SK-N-SH treated with all-trans-retinoic acid at 6 μM for 48 hours (cell line): ENCODE measurements at regions not wholly inside any gene's neighbourhood (a gene's known extent, or its start where the extent isn't known, plus 50 kb on each side); places are given as distances from the start of the nearest gene placed in this dataset.

ENCODE experiments used
- ATAC-seq: fragments of 200-7000 bp; cut with Tn5 transposase; 3 replicates; pipeline ENCODE4 v1.9.1; 2020; ENCODE audit warnings: mild to moderate bottlenecking, moderate library complexity
- ARNTL ChIP-seq: fragments of 450-650 bp; formaldehyde crosslinking; IDR thresholded peaks from 2 replicates; pipeline ENCODE4 v1.5.0; 2020; ENCODE audit warnings: low read depth, mild to moderate bottlenecking, moderate library complexity, borderline replicate concordance
- BACH2 ChIP-seq: fragments of 250-450 bp; sonication (Bioruptor Pico); IDR thresholded peaks from 2 replicates; pipeline ENCODE4 v1.9.0; 2021; ENCODE audit warnings: mild to moderate bottlenecking, borderline replicate concordance
- CREB5 ChIP-seq: fragments of 250-450 bp; sonication (Bioruptor Pico); IDR thresholded peaks from 2 replicates; pipeline ENCODE4 v1.5.1; 2020; ENCODE audit warnings: low read depth, mild to moderate bottlenecking, moderate library complexity
- ESRRG ChIP-seq: fragments of 250-450 bp; sonication (Bioruptor Pico); IDR thresholded peaks from 2 replicates; pipeline ENCODE4 v1.6.1; 2021; ENCODE audit warnings: mild to moderate bottlenecking
- GLIS3 ChIP-seq: fragments of 250-450 bp; sonication (Bioruptor Pico); IDR thresholded peaks from 2 replicates; pipeline ENCODE4 v1.5.0; 2020; ENCODE audit warnings: mild to moderate bottlenecking, moderate library complexity
- OSR1 ChIP-seq: fragments of 250-450 bp; sonication (Bioruptor Pico); IDR thresholded peaks from 2 replicates; pipeline ENCODE4 v1.8.0; 2022; ENCODE audit warnings: moderate library complexity, mild to moderate bottlenecking, inconsistent platforms
- POU6F1 ChIP-seq: fragments of 250-450 bp; sonication (Bioruptor Pico); IDR thresholded peaks from 2 replicates; pipeline ENCODE4 v1.8.0; 2021; ENCODE audit warnings: low read depth, mild to moderate bottlenecking, moderate library complexity, borderline replicate concordance
- PPARA ChIP-seq: fragments of 250-450 bp; sonication (Bioruptor Pico); IDR thresholded peaks from 2 replicates; pipeline ENCODE4 v1.5.0; 2020; ENCODE audit warnings: mild to moderate bottlenecking, borderline replicate concordance
- RARB ChIP-seq: fragments of 250-450 bp; sonication (Bioruptor Pico); IDR thresholded peaks from 2 replicates; pipeline ENCODE4 v1.8.0; 2021; ENCODE audit warnings: mild to moderate bottlenecking, moderate library complexity
- SNAI2 ChIP-seq: fragments of 250-450 bp; sonication (Bioruptor Pico); IDR thresholded peaks from 2 replicates; pipeline ENCODE4 v1.5.0; 2020; ENCODE audit warnings: mild to moderate bottlenecking, moderate library complexity
- TCF4 ChIP-seq: fragments of 250-450 bp; sonication (Bioruptor Pico); IDR thresholded peaks from 2 replicates; pipeline ENCODE4 v1.8.0; 2021; ENCODE audit warnings: mild to moderate bottlenecking, moderate library complexity, borderline replicate concordance
- TOX ChIP-seq: fragments of 250-450 bp; sonication (Bioruptor Pico); IDR thresholded peaks from 2 replicates; pipeline ENCODE4 v1.8.0; 2021; ENCODE audit warnings: mild to moderate bottlenecking, moderate library complexity, borderline replicate concordance
- ZFP3 ChIP-seq: fragments of 250-450 bp; sonication (Bioruptor Pico); IDR thresholded peaks from 2 replicates; pipeline ENCODE4 v1.5.0; 2020; ENCODE audit warnings: mild to moderate bottlenecking, moderate library complexity
- ZFP30 ChIP-seq: fragments of 450-650 bp; formaldehyde crosslinking; IDR thresholded peaks from 2 replicates; pipeline ENCODE4 v1.5.0; 2022; ENCODE audit warnings: mild to moderate bottlenecking, moderate library complexity
- ZNF565 ChIP-seq: fragments of 450-650 bp; formaldehyde crosslinking; conservative IDR thresholded peaks from 2 replicates; pipeline ENCODE4 v1.5.0; 2020; ENCODE audit warnings: low read depth, mild to moderate bottlenecking, moderate library complexity
- ZNF8 ChIP-seq: fragments of 450-650 bp; formaldehyde crosslinking; IDR thresholded peaks from 2 replicates; pipeline ENCODE4 v1.5.0; 2020; ENCODE audit warnings: mild to moderate bottlenecking, moderate library complexity
- TF ChIP-seq, protein P1 (sequence below): fragments of 250-450 bp; sonication (Bioruptor Pico); IDR thresholded peaks from 2 replicates; pipeline ENCODE4 v1.8.0; 2020; ENCODE audit warnings: mild to moderate bottlenecking, moderate library complexity, borderline replicate concordance
- TF ChIP-seq, protein P2 (sequence below): fragments of 250-450 bp; sonication (Bioruptor Pico); IDR thresholded peaks from 2 replicates; pipeline ENCODE4 v1.5.0; 2020; ENCODE audit warnings: mild to moderate bottlenecking, moderate library complexity

DNA sequence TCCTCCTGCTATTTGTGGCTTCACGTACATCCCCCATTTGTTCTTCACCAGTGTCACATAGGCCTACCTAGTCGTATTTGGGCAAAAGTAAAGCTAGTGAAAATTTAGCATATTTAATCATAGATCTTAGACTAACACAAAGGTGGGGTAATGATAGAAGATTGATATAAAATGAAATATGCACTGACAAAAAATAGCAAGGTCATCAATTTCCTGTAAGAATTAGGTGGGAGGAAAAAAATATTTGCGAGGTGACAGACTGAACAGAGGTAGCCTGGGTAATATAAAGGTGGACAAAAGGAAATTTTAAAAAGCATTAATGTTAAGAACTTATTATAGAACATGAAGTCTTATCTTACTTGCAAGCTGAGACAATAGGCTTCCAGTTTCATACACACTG, 239.9 kb downstream of the PCDH10 start:
- ATAC-seq = no peak
- TF ChIP-seq ZNF565 (CRISPR knock-in tag) = no peak
- no peak for TF ChIP-seq TOX
- no peak for TF ChIP-seq BACH2 (CRISPR knock-in tag)
- TF ChIP-seq, protein P1, sequence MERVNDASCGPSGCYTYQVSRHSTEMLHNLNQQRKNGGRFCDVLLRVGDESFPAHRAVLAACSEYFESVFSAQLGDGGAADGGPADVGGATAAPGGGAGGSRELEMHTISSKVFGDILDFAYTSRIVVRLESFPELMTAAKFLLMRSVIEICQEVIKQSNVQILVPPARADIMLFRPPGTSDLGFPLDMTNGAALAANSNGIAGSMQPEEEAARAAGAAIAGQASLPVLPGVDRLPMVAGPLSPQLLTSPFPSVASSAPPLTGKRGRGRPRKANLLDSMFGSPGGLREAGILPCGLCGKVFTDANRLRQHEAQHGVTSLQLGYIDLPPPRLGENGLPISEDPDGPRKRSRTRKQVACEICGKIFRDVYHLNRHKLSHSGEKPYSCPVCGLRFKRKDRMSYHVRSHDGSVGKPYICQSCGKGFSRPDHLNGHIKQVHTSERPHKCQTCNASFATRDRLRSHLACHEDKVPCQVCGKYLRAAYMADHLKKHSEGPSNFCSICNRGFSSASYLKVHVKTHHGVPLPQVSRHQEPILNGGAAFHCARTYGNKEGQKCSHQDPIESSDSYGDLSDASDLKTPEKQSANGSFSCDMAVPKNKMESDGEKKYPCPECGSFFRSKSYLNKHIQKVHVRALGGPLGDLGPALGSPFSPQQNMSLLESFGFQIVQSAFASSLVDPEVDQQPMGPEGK = no peak
- no peak for TF ChIP-seq RARB (CRISPR knock-in tag)
- TF ChIP-seq, protein P2, sequence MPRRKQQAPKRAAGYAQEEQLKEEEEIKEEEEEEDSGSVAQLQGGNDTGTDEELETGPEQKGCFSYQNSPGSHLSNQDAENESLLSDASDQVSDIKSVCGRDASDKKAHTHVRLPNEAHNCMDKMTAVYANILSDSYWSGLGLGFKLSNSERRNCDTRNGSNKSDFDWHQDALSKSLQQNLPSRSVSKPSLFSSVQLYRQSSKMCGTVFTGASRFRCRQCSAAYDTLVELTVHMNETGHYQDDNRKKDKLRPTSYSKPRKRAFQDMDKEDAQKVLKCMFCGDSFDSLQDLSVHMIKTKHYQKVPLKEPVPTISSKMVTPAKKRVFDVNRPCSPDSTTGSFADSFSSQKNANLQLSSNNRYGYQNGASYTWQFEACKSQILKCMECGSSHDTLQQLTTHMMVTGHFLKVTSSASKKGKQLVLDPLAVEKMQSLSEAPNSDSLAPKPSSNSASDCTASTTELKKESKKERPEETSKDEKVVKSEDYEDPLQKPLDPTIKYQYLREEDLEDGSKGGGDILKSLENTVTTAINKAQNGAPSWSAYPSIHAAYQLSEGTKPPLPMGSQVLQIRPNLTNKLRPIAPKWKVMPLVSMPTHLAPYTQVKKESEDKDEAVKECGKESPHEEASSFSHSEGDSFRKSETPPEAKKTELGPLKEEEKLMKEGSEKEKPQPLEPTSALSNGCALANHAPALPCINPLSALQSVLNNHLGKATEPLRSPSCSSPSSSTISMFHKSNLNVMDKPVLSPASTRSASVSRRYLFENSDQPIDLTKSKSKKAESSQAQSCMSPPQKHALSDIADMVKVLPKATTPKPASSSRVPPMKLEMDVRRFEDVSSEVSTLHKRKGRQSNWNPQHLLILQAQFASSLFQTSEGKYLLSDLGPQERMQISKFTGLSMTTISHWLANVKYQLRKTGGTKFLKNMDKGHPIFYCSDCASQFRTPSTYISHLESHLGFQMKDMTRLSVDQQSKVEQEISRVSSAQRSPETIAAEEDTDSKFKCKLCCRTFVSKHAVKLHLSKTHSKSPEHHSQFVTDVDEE = no peak
- TF ChIP-seq ZFP30 (CRISPR knock-in tag) = no peak
- TF ChIP-seq SNAI2 = no peak
- no peak for TF ChIP-seq CREB5
- no peak for TF ChIP-seq ZFP3
- no peak for TF ChIP-seq GLIS3
- TF ChIP-seq ARNTL (CRISPR knock-in tag) = no peak
- TF ChIP-seq ESRRG (CRISPR knock-in tag) = no peak

DNA sequence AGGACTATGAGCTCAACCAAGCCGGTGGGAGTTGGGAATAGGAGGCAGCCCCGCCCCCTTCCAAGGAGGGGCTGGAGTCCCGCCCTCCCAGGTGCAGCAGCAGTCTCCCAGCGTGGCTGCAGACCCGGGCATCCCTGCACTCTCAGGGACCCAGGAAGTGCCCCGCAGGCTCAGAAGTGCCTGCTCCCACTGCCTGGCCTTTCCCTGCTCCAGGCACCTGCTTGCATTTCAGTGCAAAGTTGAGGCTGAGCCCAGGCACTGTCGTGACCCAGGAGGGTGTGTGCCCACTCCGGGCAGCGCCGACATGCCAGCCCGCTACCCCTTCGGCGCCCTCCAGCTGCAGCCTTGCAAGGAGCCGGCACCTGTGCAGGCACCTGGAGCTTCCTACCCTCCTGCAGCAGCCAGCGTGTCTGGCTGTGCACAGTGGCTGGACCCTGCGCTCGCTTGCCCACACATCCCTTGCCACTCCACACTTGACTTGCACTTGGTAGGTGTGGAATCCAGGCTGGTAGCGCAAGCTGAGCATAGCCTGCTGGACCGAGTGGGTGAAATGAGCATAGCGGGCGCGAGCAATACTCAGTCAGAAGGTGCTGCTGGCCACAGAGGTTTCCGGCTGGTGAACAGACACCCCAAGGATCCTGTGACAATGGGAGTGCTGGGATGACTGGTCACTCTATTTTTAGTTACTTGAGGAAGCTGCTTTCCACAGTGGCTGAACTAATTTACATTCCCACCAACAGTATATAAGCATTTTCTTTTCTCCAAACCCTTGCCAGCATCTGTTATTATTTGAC, 236.3 kb downstream of the PCDH10 start:
- ATAC-seq = no peak

More for the DNA sequence above, 236.3 kb downstream of the PCDH10 start:
- TF ChIP-seq CREB5 = no peak
- no peak for TF ChIP-seq OSR1
- no peak for TF ChIP-seq TCF4 (CRISPR knock-in tag)
- no peak for TF ChIP-seq ARNTL (CRISPR knock-in tag)
- no peak for TF ChIP-seq ZFP3
- TF ChIP-seq, protein P1 = no peak
- no peak for TF ChIP-seq ZFP30 (CRISPR knock-in tag)
- TF ChIP-seq ZNF8 = no peak
- no peak for TF ChIP-seq POU6F1 (CRISPR knock-in tag)
- TF ChIP-seq PPARA = no peak
- TF ChIP-seq GLIS3 = no peak
- no peak for TF ChIP-seq TOX
- TF ChIP-seq ZNF565 (CRISPR knock-in tag) = no peak
- TF ChIP-seq, protein P2 = no peak
